Lower lobe of right lung (tissue), 2 donors: ENCODE measurements at regions not wholly inside any gene's neighbourhood (a gene's known extent, or its start where the extent isn't known, plus 50 kb on each side); places are given as distances from the start of the nearest gene placed in this dataset.

ENCODE experiments used
- ATAC-seq, 2 donors: fragments of 200-7000 bp; cut with Tn5 transposase; one replicate each; pipeline ENCODE4 v1.9.1; 2020 to 2022; ENCODE audit warnings: mild to moderate bottlenecking in 2 of 2, moderate library complexity in 2 of 2
- DNase-seq: peaks from one replicate; pipeline ENCODE4 v3.0.0-alpha.2; 2020
- H3K27ac ChIP-seq: fragments of 200-600 bp; one replicate; pipeline ENCODE4 v1.8.0; 2022
- H3K27me3 ChIP-seq: fragments of 200-600 bp; one replicate; pipeline ENCODE4 v1.8.0; 2022; ENCODE audit warnings: low read depth
- H3K36me3 ChIP-seq: fragments of 200-600 bp; one replicate; pipeline ENCODE4 v1.8.0; 2022; ENCODE audit warnings: mild to moderate bottlenecking
- H3K4me1 ChIP-seq: fragments of 200-600 bp; one replicate; pipeline ENCODE4 v1.8.0; 2022
- H3K4me3 ChIP-seq: fragments of 200-600 bp; one replicate; pipeline ENCODE4 v1.8.0; 2022; ENCODE audit warnings: mild to moderate bottlenecking
- H3K9me3 ChIP-seq: fragments of 200-600 bp; one replicate; pipeline ENCODE4 v1.8.0; 2022
- intact Hi-C: fragments of 100-400 bp; cut with DNase I; formaldehyde crosslinking; loops from one replicate; pipeline ENCODE4 v1.11.0; 2022
- TF ChIP-seq, protein P1 (sequence below): fragments of 200-600 bp; IDR thresholded peaks from one replicate; pipeline ENCODE4 v1.8.0; 2022; ENCODE audit warnings: antibody characterized with exemption, mild to moderate bottlenecking
- donor health status: DM: no; HTN: yes; CAD: no; lungs with severe emphysema.

DNA sequence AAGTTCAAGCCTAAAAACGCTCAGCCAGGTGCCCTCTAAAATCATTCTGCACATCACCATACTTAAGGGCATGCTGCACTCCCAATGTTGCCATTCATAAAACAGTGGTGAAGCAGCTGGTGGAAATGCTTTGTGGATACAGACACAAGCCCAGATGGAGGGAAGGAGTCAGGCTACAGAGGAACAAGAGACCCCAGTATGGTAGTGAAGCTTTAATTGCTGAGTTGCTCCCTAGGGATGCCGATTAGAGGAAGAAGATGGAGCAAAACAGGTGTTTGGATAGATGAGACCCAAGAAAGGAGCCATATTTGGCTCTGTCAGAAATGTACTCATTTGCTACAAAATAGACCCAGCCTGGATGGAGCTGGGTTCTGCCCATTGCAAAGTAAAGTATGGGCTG lies 230.5 kb downstream of the NSG2 start:
- DNase-seq = no peak
- Histone ChIP-seq H3K4me1 (no peaks in the 10 kb centered on the region), H3K27ac (no peak overlapping the region), H3K27me3 (no peaks in the 10 kb centered on the region), H3K9me3 (no peaks in the 10 kb centered on the region), H3K36me3 (no peaks in the 10 kb centered on the region), H3K4me3 (no peak overlapping the region)
- ATAC-seq = no peak
- intact Hi-C loops = no loop called here
- TF ChIP-seq, protein P1, sequence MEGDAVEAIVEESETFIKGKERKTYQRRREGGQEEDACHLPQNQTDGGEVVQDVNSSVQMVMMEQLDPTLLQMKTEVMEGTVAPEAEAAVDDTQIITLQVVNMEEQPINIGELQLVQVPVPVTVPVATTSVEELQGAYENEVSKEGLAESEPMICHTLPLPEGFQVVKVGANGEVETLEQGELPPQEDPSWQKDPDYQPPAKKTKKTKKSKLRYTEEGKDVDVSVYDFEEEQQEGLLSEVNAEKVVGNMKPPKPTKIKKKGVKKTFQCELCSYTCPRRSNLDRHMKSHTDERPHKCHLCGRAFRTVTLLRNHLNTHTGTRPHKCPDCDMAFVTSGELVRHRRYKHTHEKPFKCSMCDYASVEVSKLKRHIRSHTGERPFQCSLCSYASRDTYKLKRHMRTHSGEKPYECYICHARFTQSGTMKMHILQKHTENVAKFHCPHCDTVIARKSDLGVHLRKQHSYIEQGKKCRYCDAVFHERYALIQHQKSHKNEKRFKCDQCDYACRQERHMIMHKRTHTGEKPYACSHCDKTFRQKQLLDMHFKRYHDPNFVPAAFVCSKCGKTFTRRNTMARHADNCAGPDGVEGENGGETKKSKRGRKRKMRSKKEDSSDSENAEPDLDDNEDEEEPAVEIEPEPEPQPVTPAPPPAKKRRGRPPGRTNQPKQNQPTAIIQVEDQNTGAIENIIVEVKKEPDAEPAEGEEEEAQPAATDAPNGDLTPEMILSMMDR = no peak

DNA sequence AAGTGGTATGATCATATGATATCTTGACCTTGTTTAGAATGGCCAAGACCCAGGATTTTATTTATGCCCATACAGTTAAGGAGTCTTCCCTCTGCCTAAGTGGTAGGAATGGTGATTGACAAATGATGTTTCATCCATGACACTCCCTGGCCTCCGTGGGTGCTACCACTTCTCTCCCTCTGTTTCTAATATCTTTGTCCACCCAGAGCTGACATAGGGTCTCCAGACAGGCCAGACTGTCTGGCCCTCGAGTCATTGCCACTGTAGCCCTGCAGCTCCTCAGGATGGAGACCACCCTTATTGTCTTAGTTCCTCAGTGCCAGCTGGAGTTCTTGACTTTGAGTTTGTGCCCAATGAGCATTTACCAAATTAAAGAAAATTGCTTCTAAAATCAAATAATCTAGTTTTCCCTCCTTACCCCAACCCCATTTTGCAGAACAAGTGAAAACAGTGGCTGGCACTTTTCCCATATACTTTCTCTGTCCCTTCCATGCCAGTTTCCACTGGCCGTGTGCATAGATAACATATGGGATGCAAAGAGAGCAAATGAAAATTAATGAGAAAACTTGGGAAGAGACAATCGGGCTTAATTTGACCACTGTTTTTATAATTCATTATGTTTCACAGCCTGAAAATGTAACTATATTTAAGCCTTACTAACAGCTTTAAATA lies 235.7 kb downstream of the NSG2 start:
- DNase-seq (no peak), ATAC-seq (no peak)
- no peaks in the 10 kb centered on the region for H3K4me1 ChIP-seq
- TF ChIP-seq, protein P1 = no peak
- intact Hi-C loops = no loop called here
- H3K9me3 ChIP-seq = no peaks in the 10 kb centered on the region
- H3K27ac ChIP-seq = no peak overlapping the region
- no peaks in the 10 kb centered on the region for H3K36me3 ChIP-seq
- H3K27me3 ChIP-seq = peaks cover 5% of the 10 kb centered on the region
- H3K4me3 ChIP-seq = no peak overlapping the region

DNA sequence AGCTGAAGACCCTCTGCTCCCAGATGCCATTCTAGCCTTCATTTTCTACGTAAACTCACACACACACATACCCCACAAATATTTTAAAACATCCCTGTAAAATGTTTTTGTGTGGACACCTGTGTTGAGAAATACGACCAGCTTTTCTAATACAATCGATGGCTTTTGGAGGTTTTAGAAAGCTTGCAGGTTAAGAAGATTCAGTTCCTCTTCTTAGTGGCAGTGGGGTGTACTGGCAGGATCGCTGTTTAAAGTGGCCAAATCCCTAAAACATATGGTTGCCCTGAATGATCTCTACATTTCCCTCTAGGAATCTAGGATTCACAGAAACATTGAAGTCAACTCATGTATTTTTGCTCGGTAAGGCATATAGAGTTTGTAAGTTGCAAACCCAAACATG lies 236.3 kb downstream of the NSG2 start:
- no peaks in the 10 kb centered on the region for H3K9me3 ChIP-seq
- no peak overlapping the region for H3K4me3 ChIP-seq
- no peak for ATAC-seq
- intact Hi-C loops = no loop called here
- peaks cover 5% of the 10 kb centered on the region for H3K27me3 ChIP-seq
- H3K36me3 ChIP-seq = no peaks in the 10 kb centered on the region
- DNase-seq = no peak
- no peaks in the 10 kb centered on the region for H3K4me1 ChIP-seq
- TF ChIP-seq, protein P1 = no peak
- no peak overlapping the region for H3K27ac ChIP-seq

DNA sequence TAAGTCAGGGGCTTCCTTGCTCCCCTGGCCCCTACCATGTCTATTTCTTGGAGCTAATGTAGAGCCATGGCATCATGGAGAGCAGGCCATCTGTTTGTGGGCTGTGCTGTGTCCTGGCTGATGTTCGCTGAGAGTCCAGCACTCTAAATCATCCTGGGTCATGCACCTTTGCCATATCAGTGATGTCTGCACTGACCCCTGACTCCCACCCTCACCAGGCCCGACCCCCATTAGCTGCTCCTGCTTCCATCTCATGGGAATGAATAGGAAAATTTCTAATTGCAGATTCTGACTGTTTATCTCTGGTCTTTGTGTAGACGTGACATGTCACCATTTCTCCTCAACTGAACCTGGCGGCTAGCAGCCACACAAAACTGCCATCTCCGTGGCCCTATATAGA lies 236.9 kb downstream of the NSG2 start:
- no peak for ATAC-seq
- TF ChIP-seq, protein P1 = no peak

DNA sequence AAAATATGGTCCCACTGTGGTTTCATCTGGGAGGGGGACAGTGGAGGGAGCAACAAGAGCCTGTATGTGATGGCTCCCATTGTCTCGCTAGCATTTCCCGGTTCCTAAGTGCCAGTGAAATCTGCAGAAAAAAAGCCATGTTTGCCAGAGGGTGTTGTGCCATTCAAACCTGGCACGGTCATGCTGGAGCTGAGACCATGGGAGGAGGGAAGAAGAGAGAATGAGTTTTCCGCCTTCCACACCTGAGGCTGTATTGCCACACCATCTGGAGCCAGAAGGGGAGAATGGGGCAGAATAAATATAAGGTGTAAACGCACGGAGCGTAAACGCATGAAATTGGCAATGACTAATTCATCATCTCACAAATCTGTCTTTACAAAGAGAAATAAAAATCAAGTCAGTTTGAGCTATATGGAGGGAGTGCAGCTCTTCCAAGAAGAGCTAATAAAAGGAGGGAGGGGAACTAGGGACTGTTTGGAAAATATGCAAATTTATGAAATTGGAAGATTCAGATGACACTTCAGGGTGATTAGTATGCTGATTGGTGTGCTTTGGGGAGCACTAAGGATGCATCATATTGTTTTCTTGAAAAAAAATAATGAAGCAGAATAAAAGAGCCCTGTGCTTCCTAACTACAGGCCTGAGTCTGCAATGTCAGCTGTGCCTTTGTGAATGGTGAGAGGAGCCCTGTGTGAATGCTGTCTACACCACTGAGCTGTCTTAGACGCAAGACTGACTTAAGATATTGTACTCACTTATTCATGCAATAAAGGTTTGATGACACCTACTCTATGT lies 237.9 kb downstream of the NSG2 start:
- TF ChIP-seq, protein P1 = no peak
- intact Hi-C loops = no loop called here
- Histone ChIP-seq H3K27ac (no peak overlapping the region), H3K36me3 (no peaks in the 10 kb centered on the region), H3K4me3 (no peak overlapping the region), H3K4me1 (no peaks in the 10 kb centered on the region), H3K9me3 (no peaks in the 10 kb centered on the region), H3K27me3 (peaks cover 5% of the 10 kb centered on the region)
- DNase-seq (no peak), ATAC-seq (no peak)

More for the DNA sequence above, 236.9 kb downstream of the NSG2 start:
- H3K9me3 ChIP-seq = no peaks in the 10 kb centered on the region
- DNase-seq = no peak
- H3K4me1 ChIP-seq = no peaks in the 10 kb centered on the region
- no peak overlapping the region for H3K27ac ChIP-seq
- H3K27me3 ChIP-seq = peaks cover 5% of the 10 kb centered on the region
- H3K36me3 ChIP-seq = no peaks in the 10 kb centered on the region
- no peak overlapping the region for H3K4me3 ChIP-seq
- intact Hi-C loops = no loop called here
